ENCODE measurements at regions not wholly inside any gene's neighbourhood (a gene's known extent, or its start where the extent isn't known, plus 50 kb on each side); places are given as distances from the start of the nearest gene placed in this dataset.

- 49% methylated on average over 8 of the region's 18 CpGs; no CpG with 5 or more reads in 1 of the 2 experiments for WGBS, 2 experiments (ENCODE audit: extremely low coverage in 2 of 2, insufficient read length in 1 of 2)
Observed at GRCh38 chr20:58597249-58597891, 53.7 kb upstream of the STX16 start.

More at GRCh38 chr20:58597249-58597891, 53.7 kb upstream of the STX16 start:
- 0 out of 2 replicates have a peak, but pooled peaks cover 2% of the 10 kb centered on the region for H3K9me1 ChIP-seq (ENCODE audit: insufficient read depth, low read length)
- in situ Hi-C loops (cut with MboI; ENCODE audit: low sequenced_read_pairs) = no loop called here
- H3K9ac ChIP-seq (ENCODE audit: low read depth, low read length) = no peak overlapping the region
- no peak overlapping the region for H3K14ac ChIP-seq (replicated peaks; ENCODE audit: low read depth, low read length)
- H4K5ac ChIP-seq (ENCODE audit: low read depth, low read length) = no peak overlapping the region
- no peak overlapping the region for H2AK5ac ChIP-seq (ENCODE audit: low read depth, low read length)
- intact Hi-C loops (cut with micrococcal nuclease) = no loop called here
- H2AK9ac ChIP-seq (replicated peaks; ENCODE audit: low read depth, low read length, poor library complexity) = no peak overlapping the region
- H3K9me3 ChIP-seq (ENCODE audit: control insufficient read depth, insufficient read depth, low read length) = peaks cover 3% of the 10 kb centered on the region
- H3K4ac ChIP-seq (ENCODE audit: low read depth, low read length) = no peak overlapping the region
- no peak overlapping the region for H2AFZ ChIP-seq (replicated peaks; ENCODE audit: low read length, poor library complexity)
- ATAC-seq (ENCODE audit: low read depth) (no peak), DNase-seq (no peak)
- CTCF ChIA-PET = interaction anchor here (0.6 kb wide), 1 partner anchor 116 kb away, joined by 3 read pairs; no protein-coding TSS in a partner anchor
- no peaks in the 10 kb centered on the region for H4K20me1 ChIP-seq (ENCODE audit: insufficient read depth, low read length)
- peaks cover 8% of the 10 kb centered on the region; the same call in 1 of the 2 replicates for H3K27me3 ChIP-seq (ENCODE audit: control insufficient read depth, insufficient read depth, low read length)
- TF ChIP-seq POLR2A (IDR thresholded peaks at IDR 0.05; ENCODE audit: low read depth, low read length) (no peak), BHLHE40 (IDR thresholded peaks at IDR 0.05; ENCODE audit: low read depth, low read length) (no peak), SMC3 (IDR thresholded peaks at IDR 0.05; ENCODE audit: low read depth, low read length) (no peak)
- dilution Hi-C loops (cut with HindIII; ENCODE audit: low sequenced_read_pairs, unreplicated experiment) = no loop called here
- H3K36me3 ChIP-seq (ENCODE audit: control insufficient read depth, insufficient read depth, low read length) = no peaks in the 10 kb centered on the region
- peak overlapping the region in 1 of 2 experiments; percentile 5; a peak in 1 of 4 replicates for H4K8ac ChIP-seq (ENCODE audit: low read depth in 2 of 2, low read length in 2 of 2)
- H3K4me3 ChIP-seq (ENCODE audit: insufficient read depth, low read depth, low read length) = no peak overlapping the region
- no peaks in the 10 kb centered on the region for H3K79me1 ChIP-seq (ENCODE audit: low read depth in 1 of 2, low read length in 2 of 2)
- no peak overlapping the region for H3K27ac ChIP-seq (ENCODE audit: insufficient read depth, low read length)
- POLR2A ChIA-PET (ENCODE audit: unreplicated experiment) = no interaction called here
- BruUV-seq (replicated peaks) = no TSS peak
- H4K91ac ChIP-seq (ENCODE audit: insufficient read depth, low read depth, low read length) = peak overlapping the region; percentile 6; the same call in 1 of the 2 replicates
- no peak overlapping the region for H2BK20ac ChIP-seq (ENCODE audit: low read depth, low read length)
- H2BK120ac ChIP-seq (ENCODE audit: low read depth, low read length) = no peak overlapping the region
- no peak overlapping the region for H3K18ac ChIP-seq (ENCODE audit: low read depth, low read length)
- H3K56ac ChIP-seq (ENCODE audit: extremely low read depth, insufficient read depth, low read length) = no peak overlapping the region
- no peak overlapping the region for H2BK5ac ChIP-seq (ENCODE audit: low read depth, low read length, poor library complexity, severe bottlenecking)
- no peak overlapping the region for H3K4me2 ChIP-seq (ENCODE audit: low read depth, low read length)
- H3K4me1 ChIP-seq (ENCODE audit: control insufficient read depth, insufficient read depth, low read length) = peaks cover 5% of the 10 kb centered on the region
- no peak overlapping the region for H2BK15ac ChIP-seq (ENCODE audit: low read depth, low read length)
- peak overlapping the region; percentile 56; the same call in 1 of the 2 replicates for H3K23ac ChIP-seq (ENCODE audit: low read depth, low read length)

Measured in IMR-90 (cell line).